ENCODE measurements at regions not wholly inside any gene's neighbourhood (a gene's known extent, or its start where the extent isn't known, plus 50 kb on each side); places are given as distances from the start of the nearest gene placed in this dataset.

DNA sequence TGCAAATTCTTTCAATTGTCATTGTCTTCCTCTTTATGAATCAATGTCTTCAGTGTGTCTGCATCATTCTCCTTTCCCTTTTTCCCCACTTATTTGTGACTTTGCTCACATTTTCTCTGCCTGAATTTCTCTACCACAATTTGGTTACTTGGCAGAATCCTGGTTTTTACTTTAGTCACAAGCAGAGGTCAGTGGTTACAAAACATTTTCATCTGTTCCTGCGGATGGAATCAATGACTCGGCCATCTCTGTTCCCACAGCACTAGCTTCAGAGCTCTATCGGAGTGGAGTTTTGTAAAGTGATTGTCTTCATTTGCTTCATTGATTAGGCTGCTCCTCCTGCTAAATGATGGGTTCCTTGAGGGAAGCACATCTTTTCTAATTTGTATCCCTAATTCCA is 501.3 kb upstream of the AADAT start:
- H3K4me3 Mint-ChIP-seq (ENCODE audit: unreplicated experiment), result no peak overlapping the region
- TF ChIP-seq, protein P1, sequence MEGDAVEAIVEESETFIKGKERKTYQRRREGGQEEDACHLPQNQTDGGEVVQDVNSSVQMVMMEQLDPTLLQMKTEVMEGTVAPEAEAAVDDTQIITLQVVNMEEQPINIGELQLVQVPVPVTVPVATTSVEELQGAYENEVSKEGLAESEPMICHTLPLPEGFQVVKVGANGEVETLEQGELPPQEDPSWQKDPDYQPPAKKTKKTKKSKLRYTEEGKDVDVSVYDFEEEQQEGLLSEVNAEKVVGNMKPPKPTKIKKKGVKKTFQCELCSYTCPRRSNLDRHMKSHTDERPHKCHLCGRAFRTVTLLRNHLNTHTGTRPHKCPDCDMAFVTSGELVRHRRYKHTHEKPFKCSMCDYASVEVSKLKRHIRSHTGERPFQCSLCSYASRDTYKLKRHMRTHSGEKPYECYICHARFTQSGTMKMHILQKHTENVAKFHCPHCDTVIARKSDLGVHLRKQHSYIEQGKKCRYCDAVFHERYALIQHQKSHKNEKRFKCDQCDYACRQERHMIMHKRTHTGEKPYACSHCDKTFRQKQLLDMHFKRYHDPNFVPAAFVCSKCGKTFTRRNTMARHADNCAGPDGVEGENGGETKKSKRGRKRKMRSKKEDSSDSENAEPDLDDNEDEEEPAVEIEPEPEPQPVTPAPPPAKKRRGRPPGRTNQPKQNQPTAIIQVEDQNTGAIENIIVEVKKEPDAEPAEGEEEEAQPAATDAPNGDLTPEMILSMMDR (IDR thresholded peaks at IDR 0.05), result no peak
- no peaks in the 10 kb centered on the region for H3K4me1 Mint-ChIP-seq (ENCODE audit: low read depth)
- H3K27me3 Mint-ChIP-seq (ENCODE audit: low read depth), result peaks cover 19% of the 10 kb centered on the region
- DNase-seq (ENCODE audit: low spot score), result no peak
- no peaks in the 10 kb centered on the region for H3K36me3 Mint-ChIP-seq (ENCODE audit: low read depth)
- no peaks in the 10 kb centered on the region for H3K9me3 Mint-ChIP-seq (ENCODE audit: low read depth)
- no peak overlapping the region for H3K27ac Mint-ChIP-seq (ENCODE audit: unreplicated experiment)

DNA sequence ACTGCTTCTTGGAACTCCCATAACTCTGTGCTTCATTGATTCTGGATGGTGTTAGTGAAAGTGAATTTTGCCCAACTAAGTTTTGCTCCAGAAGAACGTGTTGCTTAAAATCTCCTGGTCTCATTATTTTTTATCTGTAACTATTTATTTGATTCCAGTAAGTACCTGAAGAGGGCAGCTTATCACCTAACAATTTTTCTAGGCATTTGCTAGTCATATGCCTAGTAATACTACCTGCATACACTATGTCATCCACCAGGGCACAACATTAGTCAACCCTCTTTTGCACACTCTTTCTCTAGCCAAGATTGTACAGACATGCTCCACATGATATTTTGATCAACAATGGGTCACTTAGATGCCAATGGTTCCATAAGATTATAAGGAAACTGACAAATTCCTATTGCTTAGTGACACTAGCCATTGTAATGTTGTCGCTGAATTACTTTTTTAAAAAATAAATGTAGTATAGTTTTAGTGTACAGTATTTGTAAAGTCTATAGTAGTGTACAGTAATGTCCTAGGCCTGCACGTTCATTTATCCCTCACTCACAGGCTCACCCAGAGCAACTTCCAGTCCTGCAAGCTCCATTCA is 499.9 kb upstream of the AADAT start:
- no peak overlapping the region for H3K4me3 Mint-ChIP-seq (ENCODE audit: unreplicated experiment)
- H3K27ac Mint-ChIP-seq (ENCODE audit: unreplicated experiment), result no peak overlapping the region
- no peaks in the 10 kb centered on the region for H3K9me3 Mint-ChIP-seq (ENCODE audit: low read depth)
- H3K36me3 Mint-ChIP-seq (ENCODE audit: low read depth), result no peaks in the 10 kb centered on the region
- TF ChIP-seq, protein P1 (IDR thresholded peaks at IDR 0.05), result peak; percentile 75
- H3K4me1 Mint-ChIP-seq (ENCODE audit: low read depth), result no peaks in the 10 kb centered on the region
- no peak for DNase-seq (ENCODE audit: low spot score)
- peaks cover 21% of the 10 kb centered on the region for H3K27me3 Mint-ChIP-seq (ENCODE audit: low read depth)

DNA sequence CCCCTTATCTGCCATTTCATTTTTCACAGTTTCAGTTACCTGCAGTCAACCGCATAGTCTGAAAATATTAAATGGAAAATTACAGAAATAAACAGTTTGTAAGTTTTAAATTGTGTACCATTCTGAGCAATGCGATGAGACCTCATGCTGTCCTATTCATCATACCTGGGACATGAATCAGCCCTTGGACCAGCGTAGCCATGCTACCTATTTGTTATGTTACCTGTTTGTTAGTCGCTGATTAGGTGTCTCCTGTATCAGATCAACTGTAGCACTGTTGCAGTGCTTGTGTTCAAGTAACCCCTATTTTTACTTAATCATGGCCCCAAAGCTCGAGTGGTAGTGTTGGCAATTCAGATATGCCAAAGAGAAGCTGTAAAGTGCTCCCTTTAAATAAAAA is 492.2 kb upstream of the AADAT start:
- H3K36me3 Mint-ChIP-seq (ENCODE audit: low read depth), result no peaks in the 10 kb centered on the region
- H3K9me3 Mint-ChIP-seq (ENCODE audit: low read depth), result peaks cover 14% of the 10 kb centered on the region
- TF ChIP-seq, protein P1 (IDR thresholded peaks at IDR 0.05), result no peak
- DNase-seq (ENCODE audit: low spot score), result no peak
- no peak overlapping the region for H3K27ac Mint-ChIP-seq (ENCODE audit: unreplicated experiment)
- H3K4me3 Mint-ChIP-seq (ENCODE audit: unreplicated experiment), result no peak overlapping the region
- H3K4me1 Mint-ChIP-seq (ENCODE audit: low read depth), result no peaks in the 10 kb centered on the region
- H3K27me3 Mint-ChIP-seq (ENCODE audit: low read depth), result peaks cover 5% of the 10 kb centered on the region

DNA sequence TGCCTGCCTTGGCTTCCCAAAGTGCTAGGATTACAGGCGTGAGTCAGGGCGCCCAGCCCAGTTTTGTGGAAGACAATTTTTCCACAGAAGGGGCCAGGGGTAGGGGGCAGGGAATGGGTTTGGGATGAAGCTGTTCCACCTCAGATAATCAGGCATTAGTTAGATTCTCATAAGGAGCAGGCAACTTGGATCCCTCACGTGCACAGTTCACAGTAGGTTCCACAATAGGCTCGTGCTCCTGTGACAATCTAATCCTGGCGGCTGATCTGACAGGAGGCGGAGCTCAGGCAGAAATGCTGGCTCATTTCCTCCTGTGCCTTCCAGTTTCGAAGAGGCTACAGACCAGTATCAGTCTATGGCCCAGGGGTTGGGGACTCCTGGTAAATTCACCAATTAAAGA is 491.6 kb upstream of the AADAT start:
- no peaks in the 10 kb centered on the region for H3K4me1 Mint-ChIP-seq (ENCODE audit: low read depth)
- peaks cover 5% of the 10 kb centered on the region for H3K27me3 Mint-ChIP-seq (ENCODE audit: low read depth)
- TF ChIP-seq, protein P1 (IDR thresholded peaks at IDR 0.05), result no peak
- DNase-seq (ENCODE audit: low spot score), result no peak
- no peak overlapping the region for H3K27ac Mint-ChIP-seq (ENCODE audit: unreplicated experiment)
- peaks cover 14% of the 10 kb centered on the region for H3K9me3 Mint-ChIP-seq (ENCODE audit: low read depth)
- no peaks in the 10 kb centered on the region for H3K36me3 Mint-ChIP-seq (ENCODE audit: low read depth)
- no peak overlapping the region for H3K4me3 Mint-ChIP-seq (ENCODE audit: unreplicated experiment)

DNA sequence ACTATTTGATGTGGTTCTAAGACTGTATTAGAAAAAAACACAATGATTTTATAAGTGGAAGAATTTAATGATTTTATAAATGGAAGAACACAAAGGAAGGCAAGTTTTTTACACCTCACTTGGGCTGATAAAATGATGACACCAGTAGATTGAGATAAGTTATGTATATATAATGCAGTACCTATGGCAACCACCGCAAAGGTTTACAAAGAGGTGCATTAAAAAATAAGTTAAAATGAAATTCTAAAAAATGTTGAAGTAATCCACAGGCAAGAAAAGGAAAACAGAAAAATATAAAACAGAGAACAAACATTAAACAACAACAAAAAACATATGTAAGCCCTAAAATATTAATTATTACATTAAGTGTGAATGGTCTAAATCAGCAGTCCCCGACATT is 490.9 kb upstream of the AADAT start:
- no peaks in the 10 kb centered on the region for H3K36me3 Mint-ChIP-seq (ENCODE audit: low read depth)
- DNase-seq (ENCODE audit: low spot score), result no peak
- no peak overlapping the region for H3K27ac Mint-ChIP-seq (ENCODE audit: unreplicated experiment)
- no peaks in the 10 kb centered on the region for H3K4me1 Mint-ChIP-seq (ENCODE audit: low read depth)
- TF ChIP-seq, protein P1 (IDR thresholded peaks at IDR 0.05), result no peak
- no peak overlapping the region for H3K4me3 Mint-ChIP-seq (ENCODE audit: unreplicated experiment)
- H3K9me3 Mint-ChIP-seq (ENCODE audit: low read depth), result peaks cover 14% of the 10 kb centered on the region
- H3K27me3 Mint-ChIP-seq (ENCODE audit: low read depth), result peaks cover 5% of the 10 kb centered on the region

Measured in chondrocyte (in vitro differentiated cells).